Astrocyte (in vitro differentiated cells and primary cell): ENCODE measurements at regions not wholly inside any gene's neighbourhood (a gene's known extent, or its start where the extent isn't known, plus 50 kb on each side); places are given as distances from the start of the nearest gene placed in this dataset.
A peak's percentile ranks its signal among the peaks of the same experiment; 100 is the strongest.

Experiments used
- DNase-seq: peaks from one replicate; pipeline ENCODE4 v3.0.0-alpha.2; 2010; ENCODE audit warnings: low read depth
- FAIRE-seq: peaks from 2 replicates; lab custom pipeline; 2011; peaks lifted over from hg19 to GRCh38; lab: Jason Lieb, UNC
- H2AFZ ChIP-seq: 2 replicates; pipeline ENCODE4 v1.6.0; 2012; ENCODE audit warnings: low read depth, low read length, inconsistent platforms
- H3K27ac ChIP-seq: 2 replicates; pipeline ENCODE4 v1.5.1; 2011; ENCODE audit warnings: low read depth, low read length, inconsistent platforms
- H3K27me3 ChIP-seq: 2 replicates; pipeline ENCODE4 v1.6.0; 2011; ENCODE audit warnings: low read length, inconsistent platforms; ENCODE audit not compliant: insufficient read depth
- H3K36me3 ChIP-seq: 2 replicates; pipeline ENCODE4 v1.5.1; 2011; ENCODE audit warnings: low read length, inconsistent platforms; ENCODE audit not compliant: insufficient read depth
- H3K4me1 ChIP-seq: 2 replicates; pipeline ENCODE4 v1.5.1; 2011; ENCODE audit warnings: low read length, inconsistent platforms; ENCODE audit not compliant: insufficient read depth
- H3K4me2 ChIP-seq: 2 replicates; pipeline ENCODE4 v1.6.0; 2012; ENCODE audit warnings: low read length, inconsistent platforms
- H3K4me3 ChIP-seq: 2 replicates; pipeline ENCODE4 v1.5.1; 2011; ENCODE audit warnings: low read depth, mild to moderate bottlenecking, low read length, inconsistent platforms; ENCODE audit not compliant: insufficient read depth
- H3K79me2 ChIP-seq: 2 replicates; pipeline ENCODE4 v1.6.0; 2012; ENCODE audit warnings: mild to moderate bottlenecking, low read length, inconsistent platforms; ENCODE audit not compliant: insufficient read depth
- H3K9ac ChIP-seq: 2 replicates; pipeline ENCODE4 v1.6.0; 2012; ENCODE audit warnings: mild to moderate bottlenecking, low read length, inconsistent platforms
- H3K9me3 ChIP-seq: 2 replicates; pipeline ENCODE4 v1.5.1; 2012; ENCODE audit warnings: low read depth, mild to moderate bottlenecking, low read length, inconsistent platforms; ENCODE audit not compliant: insufficient read depth
- H4K20me1 ChIP-seq: 2 replicates; pipeline ENCODE4 v1.6.0; 2012; ENCODE audit warnings: low read length, inconsistent platforms; ENCODE audit not compliant: insufficient read depth
- H3K27ac Mint-ChIP-seq: one replicate; pipeline ENCODE4 v1.8.0; 2021; ENCODE audit warnings: mild to moderate bottlenecking, mixed read lengths; ENCODE audit not compliant: unreplicated experiment
- H3K27me3 Mint-ChIP-seq: one replicate; pipeline ENCODE4 v1.8.0; 2021; ENCODE audit warnings: low read depth, mixed read lengths; ENCODE audit not compliant: unreplicated experiment
- H3K36me3 Mint-ChIP-seq: one replicate; pipeline ENCODE4 v1.8.0; 2021; ENCODE audit warnings: low read depth, mixed read lengths; ENCODE audit not compliant: unreplicated experiment
- H3K4me1 Mint-ChIP-seq: one replicate; pipeline ENCODE4 v1.8.0; 2021; ENCODE audit warnings: low read depth, mixed read lengths; ENCODE audit not compliant: unreplicated experiment
- H3K4me3 Mint-ChIP-seq: one replicate; pipeline ENCODE4 v1.8.0; 2021; ENCODE audit warnings: mild to moderate bottlenecking, moderate library complexity, mixed read lengths; ENCODE audit not compliant: unreplicated experiment
- H3K9me3 Mint-ChIP-seq: one replicate; pipeline ENCODE4 v1.8.0; 2021; ENCODE audit warnings: mild to moderate bottlenecking, mixed read lengths; ENCODE audit not compliant: unreplicated experiment
- EZH2 ChIP-seq: IDR thresholded peaks from 2 replicates; pipeline ENCODE4 v1.6.1; 2012; ENCODE audit warnings: mild to moderate bottlenecking, low read length, inconsistent platforms; ENCODE audit not compliant: insufficient read depth
- TF ChIP-seq, protein P1 (sequence below): IDR thresholded peaks from 2 replicates; pipeline ENCODE4 v1.5.1; 2011; ENCODE audit warnings: low read depth, mild to moderate bottlenecking, inconsistent platforms, low read length, moderate library complexity; ENCODE audit not compliant: insufficient read depth

DNA sequence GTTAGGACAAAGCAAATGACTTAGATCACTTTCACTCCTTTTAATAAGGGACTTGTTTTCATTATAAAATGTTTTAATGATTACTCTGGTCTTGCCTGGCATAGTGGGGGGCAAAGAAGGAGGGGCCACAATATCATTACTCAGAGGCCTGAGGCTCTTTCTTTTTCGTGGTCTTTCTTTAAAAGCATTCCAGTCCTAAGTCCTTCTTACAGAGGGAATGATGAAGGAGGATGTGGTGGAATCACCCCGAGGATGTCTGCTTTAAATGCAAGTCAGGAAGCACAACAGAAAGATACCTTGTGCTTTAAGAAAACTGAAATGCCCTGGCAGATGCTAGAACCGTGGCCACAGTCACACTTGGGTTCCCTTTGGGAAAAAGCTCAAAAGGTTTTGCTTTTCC is 379.1 kb downstream of the INHBA start:
- FAIRE-seq, result no peak
- H2AFZ ChIP-seq, result peak overlapping the region; percentile 76

DNA sequence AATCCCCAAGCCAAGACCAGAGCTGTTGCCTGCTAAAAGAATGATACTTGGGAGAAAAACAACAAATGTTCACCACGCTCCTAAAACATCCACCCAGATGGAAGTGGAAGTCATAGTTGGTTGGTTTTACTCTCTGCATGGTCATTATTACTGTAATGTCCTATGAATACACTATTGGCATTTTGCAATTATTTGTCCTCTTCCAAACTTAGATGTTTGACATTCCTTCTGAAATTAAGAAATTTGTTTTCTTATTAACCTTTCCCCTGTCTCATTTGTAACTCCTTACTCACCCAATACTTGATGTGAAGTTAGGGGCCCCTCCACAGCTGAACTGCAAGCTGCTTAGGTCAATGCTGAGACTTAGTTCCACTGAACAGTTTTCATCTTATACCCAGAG is 383.3 kb downstream of the INHBA start:
- no peaks in the 10 kb centered on the region for H3K27me3 ChIP-seq
- Mint-ChIP-seq H3K36me3 (peaks cover 3% of the 10 kb centered on the region), H3K4me1 (peaks cover 11% of the 10 kb centered on the region), H3K4me3 (no peak overlapping the region), H3K27ac (no peak overlapping the region), H3K9me3 (peaks cover 3% of the 10 kb centered on the region), H3K27me3 (no peaks in the 10 kb centered on the region)
- no peak overlapping the region for H3K27ac ChIP-seq
- peaks cover 2% of the 10 kb centered on the region for H3K9me3 ChIP-seq
- no peak overlapping the region for H3K9ac ChIP-seq
- H3K79me2 ChIP-seq, result no peaks in the 10 kb centered on the region
- TF ChIP-seq EZH2, result no peak
- TF ChIP-seq, protein P1, sequence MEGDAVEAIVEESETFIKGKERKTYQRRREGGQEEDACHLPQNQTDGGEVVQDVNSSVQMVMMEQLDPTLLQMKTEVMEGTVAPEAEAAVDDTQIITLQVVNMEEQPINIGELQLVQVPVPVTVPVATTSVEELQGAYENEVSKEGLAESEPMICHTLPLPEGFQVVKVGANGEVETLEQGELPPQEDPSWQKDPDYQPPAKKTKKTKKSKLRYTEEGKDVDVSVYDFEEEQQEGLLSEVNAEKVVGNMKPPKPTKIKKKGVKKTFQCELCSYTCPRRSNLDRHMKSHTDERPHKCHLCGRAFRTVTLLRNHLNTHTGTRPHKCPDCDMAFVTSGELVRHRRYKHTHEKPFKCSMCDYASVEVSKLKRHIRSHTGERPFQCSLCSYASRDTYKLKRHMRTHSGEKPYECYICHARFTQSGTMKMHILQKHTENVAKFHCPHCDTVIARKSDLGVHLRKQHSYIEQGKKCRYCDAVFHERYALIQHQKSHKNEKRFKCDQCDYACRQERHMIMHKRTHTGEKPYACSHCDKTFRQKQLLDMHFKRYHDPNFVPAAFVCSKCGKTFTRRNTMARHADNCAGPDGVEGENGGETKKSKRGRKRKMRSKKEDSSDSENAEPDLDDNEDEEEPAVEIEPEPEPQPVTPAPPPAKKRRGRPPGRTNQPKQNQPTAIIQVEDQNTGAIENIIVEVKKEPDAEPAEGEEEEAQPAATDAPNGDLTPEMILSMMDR, result no peak
- no peak overlapping the region for H2AFZ ChIP-seq
- H3K4me1 ChIP-seq, result peaks cover 6% of the 10 kb centered on the region
- FAIRE-seq (peak; percentile 26), DNase-seq (no peak)
- H3K4me2 ChIP-seq, result no peak overlapping the region
- H4K20me1 ChIP-seq, result no peaks in the 10 kb centered on the region
- no peaks in the 10 kb centered on the region for H3K36me3 ChIP-seq
- no peak overlapping the region for H3K4me3 ChIP-seq

More for the DNA sequence above, 379.1 kb downstream of the INHBA start:
- no peak for TF ChIP-seq EZH2
- TF ChIP-seq, protein P1, result no peak
- no peak overlapping the region for H3K4me3 ChIP-seq
- Mint-ChIP-seq H3K27me3 (no peaks in the 10 kb centered on the region), H3K4me1 (peaks cover 11% of the 10 kb centered on the region), H3K9me3 (peaks cover 1% of the 10 kb centered on the region), H3K27ac (peak overlapping the region; percentile 86), H3K4me3 (no peak overlapping the region), H3K36me3 (peaks cover 3% of the 10 kb centered on the region)
- H3K36me3 ChIP-seq, result no peaks in the 10 kb centered on the region
- no peak overlapping the region for H3K9ac ChIP-seq
- H3K27me3 ChIP-seq, result no peaks in the 10 kb centered on the region
- no peaks in the 10 kb centered on the region for H3K79me2 ChIP-seq
- H3K9me3 ChIP-seq, result no peaks in the 10 kb centered on the region
- no peak overlapping the region for H3K27ac ChIP-seq
- DNase-seq, result peak; percentile 20
- no peaks in the 10 kb centered on the region for H4K20me1 ChIP-seq
- H3K4me1 ChIP-seq, result peaks cover 11% of the 10 kb centered on the region
- H3K4me2 ChIP-seq, result peak overlapping the region; percentile 46

DNA sequence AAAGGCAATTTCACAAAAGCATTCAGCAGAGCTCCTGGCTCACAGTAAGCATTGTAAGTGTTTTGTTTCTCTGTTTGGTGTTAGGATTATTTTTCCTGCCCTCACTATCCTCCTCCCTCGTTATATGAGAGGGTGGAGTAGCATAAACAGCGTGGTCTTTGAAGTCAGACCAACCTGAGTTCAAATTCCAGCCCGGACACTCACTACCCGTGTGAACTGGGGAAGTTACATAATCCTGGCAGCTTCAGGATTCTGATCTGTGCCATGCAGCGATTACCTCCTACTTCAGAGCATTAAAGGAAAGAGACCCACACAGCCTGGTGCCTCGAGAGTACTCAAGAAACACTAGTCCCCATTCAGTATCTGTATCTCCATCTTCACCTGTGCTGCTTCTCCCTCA is 386.5 kb downstream of the INHBA start:
- H3K9me3 Mint-ChIP-seq, result peaks cover 3% of the 10 kb centered on the region
- H3K36me3 Mint-ChIP-seq, result peaks cover 3% of the 10 kb centered on the region
- no peak overlapping the region for H3K4me3 ChIP-seq
- FAIRE-seq (no peak), DNase-seq (peak; percentile 31)
- no peaks in the 10 kb centered on the region for H4K20me1 ChIP-seq
- H3K27ac Mint-ChIP-seq, result peak overlapping the region; percentile 50
- H3K9me3 ChIP-seq, result peaks cover 2% of the 10 kb centered on the region
- H3K27ac ChIP-seq, result no peak overlapping the region
- no peaks in the 10 kb centered on the region for H3K27me3 ChIP-seq
- no peaks in the 10 kb centered on the region for H3K27me3 Mint-ChIP-seq
- no peak overlapping the region for H3K9ac ChIP-seq
- H3K4me2 ChIP-seq, result no peak overlapping the region
- H3K4me1 Mint-ChIP-seq, result peaks cover 1% of the 10 kb centered on the region
- no peaks in the 10 kb centered on the region for H3K79me2 ChIP-seq
- no peak for TF ChIP-seq EZH2
- TF ChIP-seq, protein P1, result no peak
- no peak overlapping the region for H2AFZ ChIP-seq
- no peaks in the 10 kb centered on the region for H3K36me3 ChIP-seq
- H3K4me3 Mint-ChIP-seq, result no peak overlapping the region
- H3K4me1 ChIP-seq, result no peaks in the 10 kb centered on the region
